GM21381 (cell line): ENCODE measurements at regions not wholly inside any gene's neighbourhood (a gene's known extent, or its start where the extent isn't known, plus 50 kb on each side); places are given as distances from the start of the nearest gene placed in this dataset.

Experiments
- ATAC-seq: cut with Tn5 transposase; IDR thresholded peaks from one replicate; pipeline ENCODE4 v1.9.1; 2021; ENCODE audit warnings: mild to moderate bottlenecking, moderate library complexity; ENCODE audit not compliant: unreplicated experiment

GRCh38 chr5:1936901-1937300, 54.2 kb upstream of the IRX4 start:
- no peak for ATAC-seq

GRCh38 chr5:1936413-1936812, 53.7 kb upstream of the IRX4 start:
- no peak for ATAC-seq

- no peak for ATAC-seq
Observed at GRCh38 chr5:1934801-1935429, 52.2 kb upstream of the IRX4 start.

- no peak for ATAC-seq
Observed at GRCh38 chr5:1934056-1934394, 51.3 kb upstream of the IRX4 start.

- ATAC-seq = no peak
Observed at GRCh38 chr5:1933364-1934055, 50.8 kb upstream of the IRX4 start.
